Hematopoietic multipotent progenitor cell (in vitro differentiated cells): ENCODE measurements at regions not wholly inside any gene's neighbourhood (a gene's known extent, or its start where the extent isn't known, plus 50 kb on each side); places are given as distances from the start of the nearest gene placed in this dataset.
"Not testable (repeated sequence)": the region's sequence is repeated elsewhere in the genome, so short reads cannot be mapped to it uniquely, and the experiment has no call there.

Experiments used
- DNase-seq, 3 donors: peaks; one replicate each; pipeline ENCODE4 v3.0.0-alpha.2; 2011 to 2015; ENCODE audit warnings: low read depth in 2 of 3, low spot score in 2 of 3

- no peak for DNase-seq
Observed at GRCh38 chr5:15106530-15107283, 235.1 kb upstream of the ANKH start.

DNA sequence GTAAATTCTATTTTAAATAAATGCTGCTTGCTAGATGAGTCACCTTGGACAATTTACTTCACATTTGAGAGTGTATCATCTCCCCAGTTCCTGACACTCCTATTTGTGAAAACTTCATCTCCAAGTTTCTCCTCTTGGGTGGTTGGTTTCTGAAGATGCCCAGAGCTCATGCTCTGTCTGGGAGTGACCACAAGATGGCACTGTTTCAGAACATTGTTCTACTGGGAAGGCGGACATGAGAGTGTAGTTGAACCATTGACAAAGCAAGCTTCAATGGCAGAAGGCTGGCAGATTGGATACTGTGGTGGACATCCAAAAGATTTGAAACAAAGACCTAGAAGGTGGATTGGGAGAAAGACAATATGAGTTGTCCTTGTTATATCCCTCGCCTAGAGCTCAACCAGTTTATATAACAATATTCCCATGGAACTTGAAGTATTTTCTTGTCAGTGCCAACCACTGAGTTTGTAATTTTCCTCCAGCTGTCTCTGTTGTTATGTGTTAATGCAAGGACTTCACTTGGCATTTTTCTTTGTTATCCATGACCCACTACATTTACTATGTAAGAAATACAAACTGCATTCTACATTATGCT lies 234.3 kb upstream of the ANKH start:
- peak in 2 of 3 donors; percentile 0 to 40 for DNase-seq

DNA sequence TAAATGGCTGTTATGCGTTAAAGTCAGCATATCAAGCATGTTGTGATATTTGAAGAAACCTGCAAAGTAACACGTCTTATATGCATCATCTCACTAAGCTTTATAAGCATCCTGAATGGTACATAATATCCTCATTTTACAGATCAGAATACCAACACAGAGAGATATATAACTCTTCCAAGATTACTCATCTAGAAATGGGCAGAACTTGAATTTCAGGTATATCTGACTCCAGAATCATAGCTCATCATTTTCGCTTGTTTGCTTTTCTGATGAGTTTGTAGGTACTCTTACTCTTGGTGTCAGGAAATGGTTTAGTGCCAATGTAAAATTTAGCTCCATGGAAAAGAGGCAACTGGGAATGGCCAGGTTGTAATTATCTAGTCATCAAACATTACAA lies 232.3 kb upstream of the ANKH start:
- no peak for DNase-seq

DNA sequence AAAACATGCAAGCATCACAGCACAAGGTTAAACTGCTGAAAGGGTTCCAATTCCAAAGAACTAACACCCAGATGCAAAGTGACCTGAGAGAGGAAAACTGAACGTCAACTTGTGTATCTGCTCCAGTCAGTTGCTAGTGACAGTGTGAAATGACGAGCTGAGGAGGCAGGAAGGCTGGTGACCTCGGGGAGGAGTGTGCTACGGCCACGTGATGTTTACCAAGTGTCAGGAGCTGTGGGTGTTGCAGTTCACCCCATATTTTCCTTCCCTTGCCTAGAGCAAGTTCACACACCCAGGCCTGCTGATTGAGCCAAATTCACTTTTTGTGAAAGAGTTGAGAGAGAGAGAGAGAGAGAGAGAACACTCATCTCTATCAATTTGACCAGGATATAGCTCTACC lies 231.6 kb upstream of the ANKH start:
- no peak for DNase-seq

- no peak for DNase-seq
Observed at GRCh38 chr5:15097552-15097951, 226.0 kb upstream of the ANKH start.

GRCh38 chr5:15096686-15097085 lies 225.1 kb upstream of the ANKH start:
- DNase-seq, result not testable (repeated sequence)

DNA sequence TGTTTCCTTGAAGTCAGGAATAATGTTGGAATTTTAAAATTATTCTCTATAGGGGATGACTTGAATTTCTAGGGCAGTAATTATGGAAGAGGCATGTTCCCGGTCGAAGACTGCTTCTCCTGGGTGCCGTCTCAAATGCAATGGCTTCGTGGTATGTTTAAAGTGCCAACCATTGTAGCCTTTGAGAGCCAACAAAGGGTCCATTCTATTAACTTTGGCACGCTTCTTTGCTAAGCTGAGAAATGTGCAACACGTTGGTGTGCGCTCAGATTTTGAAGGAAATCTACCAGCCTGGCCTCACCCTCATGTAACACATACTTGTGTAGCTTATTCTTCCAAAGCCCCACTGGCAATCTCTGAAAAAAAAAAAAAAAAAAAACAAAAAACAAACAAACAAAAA lies 221.2 kb upstream of the ANKH start:
- DNase-seq, result no peak

DNA sequence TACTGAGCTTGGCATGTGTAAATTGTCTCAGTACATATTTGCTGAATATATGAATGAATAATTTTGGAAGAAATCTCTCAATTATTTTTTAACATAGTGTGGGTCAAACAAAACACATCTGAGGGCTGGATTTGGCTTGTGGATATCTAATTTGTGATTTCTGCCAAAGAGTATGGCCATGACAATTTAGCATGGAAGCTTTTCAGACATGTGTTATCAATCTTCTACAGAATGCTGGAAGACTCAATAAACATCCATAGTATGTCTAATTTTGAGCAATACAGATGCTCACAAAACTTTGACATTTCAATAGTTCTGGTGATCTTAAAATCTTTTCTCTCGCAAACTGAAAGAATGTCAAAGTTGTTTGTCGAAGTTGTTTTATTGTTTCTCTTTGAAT lies 214.1 kb upstream of the ANKH start:
- DNase-seq, result no peak

DNA sequence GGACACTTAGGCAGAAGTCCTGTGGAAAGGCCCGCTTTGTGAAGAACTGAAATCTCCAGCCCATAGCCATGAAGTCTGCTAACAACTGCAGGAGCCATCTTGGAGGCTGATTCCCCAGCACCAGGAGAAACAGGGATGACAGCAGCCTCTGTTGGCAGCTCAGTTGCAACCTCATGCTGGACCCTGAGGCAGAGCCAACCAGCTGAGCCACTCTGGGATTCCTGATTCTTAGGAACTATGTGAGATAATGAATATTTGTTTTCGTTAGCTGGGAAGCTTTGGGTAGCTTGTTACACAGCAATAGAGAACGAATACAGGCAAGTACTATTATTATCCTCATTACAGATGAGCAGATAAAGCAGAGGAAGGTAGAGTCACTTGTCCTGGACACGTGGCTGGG lies 210.5 kb upstream of the ANKH start:
- no peak for DNase-seq

GRCh38 chr5:15080219-15080618 lies 208.6 kb upstream of the ANKH start:
- DNase-seq, result no peak

DNA sequence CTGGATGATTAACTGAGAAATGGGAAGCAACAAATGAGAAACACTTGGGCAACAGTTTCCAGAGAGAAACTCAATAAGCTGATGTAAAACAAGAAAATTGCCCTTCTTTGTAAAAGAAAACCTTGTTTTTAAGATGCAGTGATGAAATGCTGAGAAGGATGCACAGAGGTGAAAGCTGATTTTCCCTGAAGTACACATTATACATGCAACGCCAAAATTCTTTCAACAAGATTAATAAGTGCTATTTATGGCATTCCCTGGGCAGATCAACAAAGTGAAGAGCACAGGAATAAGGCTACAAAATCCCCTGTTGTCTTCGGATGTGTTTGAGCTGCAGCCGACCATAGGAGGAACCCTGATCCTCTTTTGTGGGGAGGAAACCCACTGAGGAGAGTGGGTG lies 208.0 kb upstream of the ANKH start:
- DNase-seq, result no peak

DNA sequence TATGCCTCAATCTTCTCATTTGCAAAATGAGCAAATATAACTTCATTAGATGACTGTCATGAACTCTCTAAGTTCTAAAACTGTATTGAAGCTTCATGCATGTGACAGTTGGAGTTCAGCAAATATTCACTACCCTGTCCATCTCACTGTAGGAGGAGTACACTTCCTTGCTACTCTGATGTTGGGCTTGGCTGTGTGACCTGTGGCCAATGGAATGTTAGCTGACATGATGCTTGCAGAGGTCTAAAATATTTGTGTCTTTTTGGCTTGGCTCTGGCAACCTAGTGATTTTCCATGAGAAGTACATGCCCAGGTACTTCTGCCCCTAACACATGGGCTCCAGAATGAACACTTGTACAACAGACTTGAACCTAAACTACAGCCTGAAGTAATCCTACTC lies 203.1 kb upstream of the ANKH start:
- no peak for DNase-seq

DNA sequence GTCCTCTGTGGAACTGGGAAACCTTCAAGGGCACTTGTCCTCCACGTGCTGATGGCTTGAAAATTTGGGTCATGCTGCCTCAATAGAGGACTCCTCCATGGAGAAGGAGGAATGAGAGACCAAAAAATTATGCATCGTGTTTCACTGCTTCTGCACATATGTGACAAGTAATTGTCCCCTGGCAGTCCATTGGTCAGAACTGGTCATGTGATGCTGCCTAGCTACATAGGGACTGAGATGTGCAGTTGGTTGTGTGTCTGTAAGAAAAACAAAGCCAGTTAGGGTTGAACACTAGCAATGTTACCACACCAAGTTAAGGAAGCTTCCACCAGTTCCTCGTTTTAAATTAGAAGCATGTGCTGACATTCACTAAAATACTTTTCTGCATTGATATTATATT lies 201.9 kb upstream of the ANKH start:
- DNase-seq, result no peak

- no peak for DNase-seq
Observed at GRCh38 chr5:15070907-15071306, 199.3 kb upstream of the ANKH start.

- DNase-seq, result no peak
Observed at GRCh38 chr5:15069407-15069905, 197.9 kb upstream of the ANKH start.

DNA sequence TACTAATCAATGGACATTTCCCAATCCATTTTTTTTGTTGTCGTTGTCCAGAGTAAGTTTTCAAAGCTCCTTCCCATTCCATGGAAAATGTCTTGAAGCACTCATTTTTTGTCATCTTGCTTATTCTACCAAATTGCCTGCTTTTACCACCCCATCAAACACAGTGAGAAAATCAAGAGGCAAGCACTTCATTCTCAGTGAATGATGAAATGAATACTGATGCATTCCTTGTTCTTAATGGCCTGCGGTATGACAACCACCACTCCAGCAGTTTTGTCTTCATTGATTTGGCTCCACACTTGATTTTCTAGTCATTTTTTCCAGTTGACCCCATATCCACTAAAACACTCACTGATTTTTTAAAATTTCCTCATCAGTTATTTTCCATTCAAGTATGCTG lies 193.5 kb upstream of the ANKH start:
- DNase-seq, result no peak

DNA sequence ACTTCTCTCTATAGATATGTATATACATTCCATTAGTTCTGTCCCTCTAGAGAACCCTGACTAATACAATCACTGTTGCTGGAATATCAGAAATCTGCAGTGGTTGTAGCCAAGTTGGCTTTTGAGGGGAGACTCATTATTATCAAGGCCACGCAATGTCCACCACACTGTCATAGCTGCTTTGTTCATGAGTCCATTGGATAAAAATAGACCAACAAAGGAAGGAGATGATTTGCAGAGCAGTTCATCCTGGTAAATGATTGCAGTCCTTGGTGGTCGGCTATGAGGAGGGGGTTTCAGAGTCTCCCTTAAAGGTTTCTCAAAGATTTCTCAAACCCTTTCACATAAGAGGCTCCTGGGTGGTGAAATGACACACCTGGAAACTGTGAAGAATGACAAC lies 192.8 kb upstream of the ANKH start:
- DNase-seq, result no peak

GRCh38 chr5:15056988-15057592 lies 185.5 kb upstream of the ANKH start:
- no peak for DNase-seq

- no peak for DNase-seq
Observed at GRCh38 chr5:15044521-15044920, 172.9 kb upstream of the ANKH start.

DNA sequence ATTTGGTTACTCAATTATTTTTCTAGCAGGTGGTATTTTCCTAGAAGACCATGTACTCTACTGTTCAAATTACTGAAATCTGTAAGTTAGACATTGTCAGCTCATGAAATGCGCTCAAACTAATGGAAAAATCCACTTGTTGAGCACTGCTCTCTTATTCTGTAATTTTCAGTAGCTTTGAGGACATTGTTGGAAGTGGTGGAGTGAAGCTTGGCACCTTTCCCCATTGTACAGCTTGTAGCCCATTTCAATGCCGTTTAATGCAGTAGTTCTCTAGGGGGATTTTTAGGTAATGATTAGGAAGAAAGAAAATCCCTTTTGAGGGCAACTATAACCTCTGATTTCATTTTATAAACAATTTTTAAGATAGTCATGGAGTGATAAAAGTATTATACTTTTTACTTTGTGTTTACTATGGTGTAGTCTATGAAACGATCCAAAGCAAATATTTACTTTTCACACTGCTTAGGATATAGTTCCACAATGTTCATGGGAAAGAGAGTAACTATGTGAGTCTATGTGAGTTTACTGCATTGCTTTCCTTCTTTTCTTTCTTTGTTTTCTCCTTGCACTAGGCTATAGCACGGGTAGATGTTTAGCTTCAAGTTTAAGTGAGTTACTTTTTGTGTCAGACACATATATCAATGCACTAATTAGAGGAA lies 165.8 kb upstream of the ANKH start:
- DNase-seq, result no peak

DNA sequence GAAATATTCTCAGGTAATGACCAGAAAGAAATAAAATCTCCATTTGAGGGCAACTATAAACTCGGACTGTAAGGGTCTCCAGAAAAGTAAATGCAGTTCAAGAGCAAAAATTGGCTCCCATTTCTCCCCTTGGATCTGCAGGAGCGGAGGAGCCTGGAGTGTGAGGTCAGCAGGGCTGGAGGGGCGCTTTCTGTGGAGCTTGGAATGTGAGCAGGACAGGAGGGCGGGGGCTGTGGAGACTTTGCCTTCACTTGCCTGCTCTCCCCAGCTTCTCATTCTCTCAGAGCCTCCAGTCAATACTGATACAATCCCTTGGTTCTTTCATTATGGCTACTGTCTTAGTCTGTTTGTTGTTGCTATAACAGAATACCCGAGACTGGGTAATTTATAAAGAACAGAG lies 162.8 kb upstream of the ANKH start:
- DNase-seq, result no peak

- DNase-seq, result no peak
Observed at GRCh38 chr5:15031180-15031579, 159.6 kb upstream of the ANKH start.
